ENCODE measurements at regions not wholly inside any gene's neighbourhood (a gene's known extent, or its start where the extent isn't known, plus 50 kb on each side); places are given as distances from the start of the nearest gene placed in this dataset.
"Not testable (repeated sequence)": the region's sequence is repeated elsewhere in the genome, so short reads cannot be mapped to it uniquely, and the experiment has no call there.

GRCh38 chr14:82778601-82779000 is 1244.9 kb upstream of the SEL1L start:
- intact Hi-C loops (cut with micrococcal nuclease) = no loop called here

- intact Hi-C loops (cut with micrococcal nuclease) = no loop called here
Measured at GRCh38 chr14:82779301-82779700, 1245.6 kb upstream of the SEL1L start.

GRCh38 chr14:82785756-82786482 is 1252.3 kb upstream of the SEL1L start:
- intact Hi-C loops (cut with micrococcal nuclease) = no loop called here

- intact Hi-C loops (cut with micrococcal nuclease) = no loop called here
Measured at GRCh38 chr14:82786483-82786880, 1252.8 kb upstream of the SEL1L start.

GRCh38 chr14:82796086-82796485 is 1262.4 kb upstream of the SEL1L start:
- intact Hi-C loops (cut with micrococcal nuclease) = no loop called here

GRCh38 chr14:82798276-82798675 is 1264.6 kb upstream of the SEL1L start:
- intact Hi-C loops (cut with micrococcal nuclease) = no loop called here

GRCh38 chr14:82805892-82806825 is 1272.5 kb upstream of the SEL1L start:
- intact Hi-C loops (cut with micrococcal nuclease) = no loop called here

- intact Hi-C loops (cut with micrococcal nuclease) = no loop called here
Measured at GRCh38 chr14:82811246-82811645, 1277.6 kb upstream of the SEL1L start.

- intact Hi-C loops (cut with micrococcal nuclease) = not testable (repeated sequence)
Measured at GRCh38 chr14:82814339-82814738, 1280.7 kb upstream of the SEL1L start.

- intact Hi-C loops (cut with micrococcal nuclease) = no loop called here
Measured at GRCh38 chr14:82830596-82830995, 1296.9 kb upstream of the SEL1L start.

GRCh38 chr14:82836256-82836950 is 1302.8 kb upstream of the SEL1L start:
- intact Hi-C loops (cut with micrococcal nuclease) = no loop called here

GRCh38 chr14:82837611-82838140 is 1304.0 kb upstream of the SEL1L start:
- intact Hi-C loops (cut with micrococcal nuclease) = no loop called here

GRCh38 chr14:82850576-82850975 is 1316.9 kb upstream of the SEL1L start:
- intact Hi-C loops (cut with micrococcal nuclease) = no loop called here

- intact Hi-C loops (cut with micrococcal nuclease) = no loop called here
Measured at GRCh38 chr14:82854131-82854530, 1320.5 kb upstream of the SEL1L start.

- intact Hi-C loops (cut with micrococcal nuclease) = no loop called here
Measured at GRCh38 chr14:82854901-82855300, 1321.2 kb upstream of the SEL1L start.

- intact Hi-C loops (cut with micrococcal nuclease) = no loop called here
Measured at GRCh38 chr14:82855912-82856391, 1322.3 kb upstream of the SEL1L start.

- intact Hi-C loops (cut with micrococcal nuclease) = no loop called here
Measured at GRCh38 chr14:82861313-82861712, 1327.7 kb upstream of the SEL1L start.

GRCh38 chr14:82872494-82872893 is 1338.8 kb upstream of the SEL1L start:
- intact Hi-C loops (cut with micrococcal nuclease) = no loop called here

- intact Hi-C loops (cut with micrococcal nuclease) = no loop called here
Measured at GRCh38 chr14:82878951-82879350, 1345.3 kb upstream of the SEL1L start.

- intact Hi-C loops (cut with micrococcal nuclease) = no loop called here
Measured at GRCh38 chr14:82879949-82880535, 1346.4 kb upstream of the SEL1L start.

- intact Hi-C loops (cut with micrococcal nuclease) = no loop called here
Measured at GRCh38 chr14:82886670-82887069, 1353.0 kb upstream of the SEL1L start.

Data from T-helper 2 cell treated with Interferon-gamma antibody and Interleukin-4, amounts not matched to agents 100 ng/mL and 5 ng/mL, for 36 hours (primary cell).